RPMI7951 (cell line): ENCODE measurements at regions not wholly inside any gene's neighbourhood (a gene's known extent, or its start where the extent isn't known, plus 50 kb on each side); places are given as distances from the start of the nearest gene placed in this dataset.
"Not testable (repeated sequence)": the region's sequence is repeated elsewhere in the genome, so short reads cannot be mapped to it uniquely, and the experiment has no call there.

Source experiments
- DNase-seq: peaks from one replicate; pipeline ENCODE4 v3.0.0-alpha.2; 2012; ENCODE audit warnings: low read depth

GRCh38 chr1:194930132-194930531 lies 1678.1 kb downstream of the KCNT2 start:
- no peak for DNase-seq

DNA sequence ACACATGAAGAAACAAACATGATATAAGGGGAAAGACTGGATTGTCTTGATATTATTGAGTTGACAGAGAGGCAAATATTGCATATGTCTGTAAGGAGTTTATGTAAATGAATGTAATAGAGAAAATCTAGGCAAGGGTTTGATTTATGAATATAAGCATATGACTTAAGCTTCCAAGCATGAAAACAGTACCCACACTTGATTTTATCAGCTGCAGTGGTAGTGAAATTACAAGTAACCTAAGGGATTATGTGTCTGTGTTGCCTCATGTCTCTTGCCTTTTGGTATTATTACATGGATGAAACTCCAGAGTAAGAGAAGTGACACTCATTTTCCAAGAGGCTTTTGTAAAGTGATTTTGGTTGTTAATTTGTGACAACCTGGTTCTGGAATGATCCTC lies 1678.9 kb downstream of the KCNT2 start:
- DNase-seq: no peak

DNA sequence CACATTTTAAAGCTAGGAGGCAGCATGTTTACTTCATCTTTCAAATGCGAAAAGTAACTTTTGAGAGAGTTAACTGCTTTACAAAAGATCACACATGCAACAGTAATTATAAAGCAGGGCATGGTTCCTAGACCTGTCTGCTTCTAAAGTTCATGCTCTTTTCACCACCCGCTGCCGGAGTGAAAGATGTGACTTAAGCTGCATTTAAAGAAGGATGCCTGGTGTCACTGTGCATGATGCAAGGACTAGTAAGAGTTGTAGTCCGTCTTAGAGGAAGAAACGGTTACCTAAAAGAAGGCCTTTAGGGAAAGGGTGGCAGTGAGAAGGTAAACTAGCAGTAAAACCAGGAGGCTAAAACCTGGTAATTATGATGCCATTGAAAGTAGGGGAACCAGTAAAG lies 1689.1 kb downstream of the KCNT2 start:
- no peak for DNase-seq

GRCh38 chr1:194917769-194918168 lies 1690.5 kb downstream of the KCNT2 start:
- no peak for DNase-seq

- DNase-seq: no peak
Observed at GRCh38 chr1:194908643-194909042, 1699.6 kb downstream of the KCNT2 start.

- no peak for DNase-seq
Observed at GRCh38 chr1:194903524-194903923, 1704.7 kb downstream of the KCNT2 start.

DNA sequence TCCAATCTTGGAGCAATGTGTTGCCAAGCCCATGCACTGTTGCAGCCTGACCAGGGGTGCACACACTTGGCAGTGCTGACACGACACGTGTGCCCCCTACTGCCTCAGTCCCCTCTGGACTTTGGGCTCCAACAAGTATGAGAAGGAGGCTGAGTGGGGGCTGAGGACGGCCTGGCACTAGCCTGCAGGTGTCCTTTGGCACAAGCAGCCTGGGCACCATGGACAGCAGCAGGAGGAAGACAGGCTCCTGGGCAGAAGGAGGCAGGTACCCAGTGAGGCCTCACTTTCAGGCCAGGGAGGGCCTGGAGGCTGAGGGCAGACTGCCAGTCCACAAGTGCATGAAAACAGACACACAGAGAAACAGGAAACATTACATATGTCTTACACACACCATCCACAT lies 1702.9 kb upstream of the B3GALT2 start:
- no peak for DNase-seq

DNA sequence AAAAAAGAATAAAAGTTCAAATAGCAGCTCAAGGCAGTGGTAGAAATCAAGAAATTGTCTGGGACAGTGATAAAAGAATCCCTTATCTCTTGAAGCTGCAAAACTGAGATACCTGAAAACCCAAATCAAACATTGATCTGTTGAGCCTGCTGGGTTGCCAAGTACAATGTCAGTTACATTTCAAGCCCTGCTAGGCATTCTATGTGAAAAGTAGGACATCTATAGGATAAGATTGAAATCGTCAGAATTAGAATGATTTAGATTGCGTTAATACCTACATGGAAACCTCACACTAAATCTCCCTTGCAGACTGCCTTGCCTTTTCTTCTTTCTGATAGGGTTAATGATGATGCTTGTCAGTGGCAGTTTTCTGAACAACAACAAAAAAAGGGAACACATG lies 1684.4 kb upstream of the B3GALT2 start:
- DNase-seq: no peak

- DNase-seq: no peak
Observed at GRCh38 chr1:194866153-194866552, 1679.7 kb upstream of the B3GALT2 start.

DNA sequence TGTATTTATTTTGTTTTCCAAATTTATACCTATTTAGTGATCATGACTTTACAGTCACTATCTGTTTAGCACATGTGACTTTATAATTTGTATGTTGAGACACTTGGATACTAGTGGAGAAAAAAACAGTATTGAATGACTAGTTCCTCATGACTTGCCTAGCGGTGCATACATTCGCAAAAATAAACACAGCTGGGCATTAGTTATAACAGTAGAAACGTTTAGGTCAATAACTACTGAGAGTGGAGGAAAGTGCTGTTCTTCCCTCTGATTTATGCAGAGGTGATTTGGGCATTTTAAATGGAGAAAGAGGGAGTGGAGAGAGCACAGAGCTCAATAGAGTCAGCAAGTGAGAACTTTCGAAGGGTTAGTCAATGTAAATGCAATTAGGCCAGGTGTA lies 1679.0 kb upstream of the B3GALT2 start:
- DNase-seq: no peak

GRCh38 chr1:194862129-194862528 lies 1675.7 kb upstream of the B3GALT2 start:
- DNase-seq: no peak

DNA sequence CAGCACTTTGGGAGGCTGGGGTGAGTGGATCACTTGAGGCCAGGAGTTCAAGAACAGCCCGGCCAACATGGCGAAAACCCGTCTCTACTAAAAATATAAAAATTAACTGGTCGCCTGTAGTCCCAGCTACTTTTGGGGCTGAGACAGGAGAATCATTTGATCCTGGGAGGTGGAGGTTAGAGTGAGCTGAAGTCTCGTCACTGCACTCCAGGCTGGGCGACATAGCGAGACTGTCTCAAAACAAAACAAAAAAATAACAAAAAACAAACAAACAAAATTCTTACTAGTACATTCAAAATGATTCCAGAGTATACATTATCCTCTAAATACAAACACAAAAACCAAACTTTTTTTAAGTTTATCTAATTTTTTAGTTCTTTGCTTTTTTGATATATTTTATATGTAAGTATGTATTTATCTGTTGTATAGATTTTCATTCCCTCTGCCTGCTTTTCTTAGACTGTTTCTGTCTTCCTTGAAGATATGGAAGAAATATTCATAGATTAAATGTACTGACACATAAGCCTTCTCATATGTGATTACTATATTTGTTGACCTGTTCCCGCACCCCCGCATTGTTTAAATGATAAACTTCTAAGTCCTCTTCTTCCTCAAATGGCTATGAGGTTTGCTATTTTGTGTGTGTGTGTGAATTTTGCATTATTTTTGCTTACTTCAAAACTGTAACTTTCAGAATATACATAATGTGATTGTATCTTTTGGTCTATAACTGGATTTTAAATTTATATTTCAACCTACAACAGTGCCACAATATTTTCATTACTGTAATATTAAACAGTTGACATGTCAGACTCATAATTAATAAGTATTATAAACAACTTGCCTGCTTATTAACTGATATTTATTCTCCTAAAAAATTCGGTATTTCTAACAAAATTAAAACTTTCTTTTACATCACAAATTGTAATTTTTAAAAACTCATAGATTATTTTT lies 1674.1 kb upstream of the B3GALT2 start:
- no peak for DNase-seq

DNA sequence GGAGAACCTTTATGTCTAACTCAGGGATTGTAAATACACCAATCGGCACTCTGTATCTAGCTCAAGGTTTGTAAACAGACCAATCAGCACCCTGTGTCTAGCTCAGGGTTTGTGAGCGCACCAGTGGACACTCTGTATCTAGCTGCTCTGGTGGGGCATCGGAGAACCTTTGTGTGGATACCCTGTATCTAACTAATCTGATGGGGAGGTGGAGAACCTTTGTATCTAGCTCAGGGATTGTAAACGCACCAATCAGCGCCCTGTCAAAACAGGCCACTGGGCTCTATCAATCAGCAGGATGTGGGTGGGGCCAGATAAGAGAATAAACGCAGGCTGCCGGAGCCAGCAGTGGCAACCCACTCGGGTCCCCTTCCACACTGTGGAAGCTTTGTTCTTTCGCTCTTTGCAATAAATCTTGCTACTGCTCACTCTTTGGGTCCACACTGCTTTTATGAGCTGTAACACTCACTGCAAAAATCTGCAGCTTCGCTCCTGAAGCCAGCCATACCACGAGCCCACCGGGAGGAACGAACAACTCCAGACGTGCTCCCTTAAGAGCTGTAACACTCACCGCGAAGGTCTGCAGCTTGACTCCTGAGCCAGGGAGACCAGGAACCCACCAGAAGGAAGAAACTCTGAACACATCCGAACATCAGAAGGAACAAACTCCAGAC lies 1673.2 kb upstream of the B3GALT2 start:
- peak; percentile 2 for DNase-seq

DNA sequence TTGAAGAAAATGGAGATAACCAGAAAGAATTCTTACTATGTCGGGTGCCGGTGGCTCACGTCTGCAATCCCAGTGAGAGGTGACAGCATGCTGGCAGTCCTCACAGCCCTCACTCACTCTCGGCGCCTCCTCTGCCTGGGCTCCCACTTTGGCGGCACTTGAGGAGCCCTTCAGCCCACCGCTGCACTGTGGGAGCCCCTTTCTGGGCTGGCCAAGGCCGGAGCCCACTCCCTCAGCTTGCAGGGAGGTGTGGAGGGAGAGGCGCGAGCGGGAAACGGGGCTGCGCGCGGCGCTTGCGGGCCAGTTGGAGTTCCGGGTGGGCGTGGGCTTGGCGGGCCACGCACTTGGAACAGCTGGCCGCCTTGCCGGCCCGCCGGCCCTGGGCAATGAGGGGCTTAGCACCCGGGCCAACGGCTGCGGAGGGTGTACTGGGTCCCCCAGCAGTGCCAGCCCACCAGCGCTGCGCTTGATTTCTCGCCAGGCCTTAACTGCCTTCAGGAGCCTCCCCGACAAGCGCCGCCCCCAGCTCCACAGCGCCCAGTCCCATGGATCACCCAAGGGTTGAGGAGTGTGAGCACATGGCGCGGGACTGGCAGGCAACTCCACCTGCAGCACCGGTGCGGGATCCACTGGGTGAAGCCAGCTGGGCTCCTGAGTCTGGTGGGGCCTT lies 1672.5 kb upstream of the B3GALT2 start:
- DNase-seq: peak; percentile 1

GRCh38 chr1:194857413-194857812 lies 1671.0 kb upstream of the B3GALT2 start:
- no peak for DNase-seq

GRCh38 chr1:194848846-194849245 lies 1662.4 kb upstream of the B3GALT2 start:
- DNase-seq: no peak

DNA sequence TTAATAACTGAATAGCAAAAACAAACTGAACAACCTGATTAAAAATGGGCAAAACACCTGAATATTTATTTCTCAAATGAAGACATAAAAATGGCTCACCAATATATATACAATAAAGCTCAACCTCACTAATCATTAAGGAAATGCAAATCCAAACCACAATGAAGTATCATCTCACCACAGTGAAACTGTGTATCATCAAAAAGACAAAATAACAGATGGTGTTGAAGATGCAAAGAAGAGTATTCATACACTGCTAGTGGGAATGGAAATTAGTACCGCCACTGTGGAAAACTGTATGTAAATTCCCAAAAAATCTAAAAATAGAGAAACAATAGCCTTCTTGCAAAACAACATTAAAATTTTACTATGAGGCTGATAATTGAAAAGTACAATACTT lies 1660.1 kb upstream of the B3GALT2 start:
- DNase-seq: no peak

DNA sequence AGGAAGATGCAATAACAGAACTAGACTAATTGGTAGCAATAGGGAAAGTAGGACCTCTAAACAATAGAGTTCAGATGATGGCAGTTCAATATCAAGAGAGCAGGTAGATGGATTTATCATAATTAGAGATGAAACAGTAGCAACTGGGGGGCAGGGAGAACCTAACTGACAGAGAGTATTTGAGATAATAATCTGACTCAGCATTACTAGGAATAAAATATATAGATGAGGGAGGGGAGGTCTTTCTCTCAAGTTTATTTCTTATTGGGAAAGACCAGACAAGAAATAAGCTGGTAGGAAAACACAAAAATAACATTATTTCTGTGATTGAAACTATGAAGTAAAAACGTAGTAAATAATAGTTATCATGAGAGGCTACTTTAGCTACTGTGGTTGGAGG lies 1656.7 kb upstream of the B3GALT2 start:
- DNase-seq: no peak

- no peak for DNase-seq
Observed at GRCh38 chr1:194833111-194833510, 1646.7 kb upstream of the B3GALT2 start.

DNA sequence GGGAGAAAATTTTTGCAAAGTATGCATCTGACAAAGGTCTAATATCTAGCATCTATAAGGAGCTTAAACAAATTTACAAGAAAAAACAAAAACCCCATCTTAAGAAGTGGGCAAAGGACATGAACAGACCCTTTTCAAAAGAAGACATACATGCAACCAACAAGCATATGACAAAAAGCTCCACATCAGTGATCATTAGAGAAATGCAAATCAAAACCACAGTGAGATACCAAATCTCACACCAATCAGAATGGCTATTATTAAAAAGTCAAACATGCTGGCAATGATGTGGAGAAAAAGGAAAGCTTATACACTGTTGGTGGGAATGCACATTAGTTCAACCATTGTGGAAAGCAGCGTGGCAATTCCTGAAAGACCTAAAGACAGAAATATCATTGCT lies 1645.2 kb upstream of the B3GALT2 start:
- not testable (repeated sequence) for DNase-seq

DNA sequence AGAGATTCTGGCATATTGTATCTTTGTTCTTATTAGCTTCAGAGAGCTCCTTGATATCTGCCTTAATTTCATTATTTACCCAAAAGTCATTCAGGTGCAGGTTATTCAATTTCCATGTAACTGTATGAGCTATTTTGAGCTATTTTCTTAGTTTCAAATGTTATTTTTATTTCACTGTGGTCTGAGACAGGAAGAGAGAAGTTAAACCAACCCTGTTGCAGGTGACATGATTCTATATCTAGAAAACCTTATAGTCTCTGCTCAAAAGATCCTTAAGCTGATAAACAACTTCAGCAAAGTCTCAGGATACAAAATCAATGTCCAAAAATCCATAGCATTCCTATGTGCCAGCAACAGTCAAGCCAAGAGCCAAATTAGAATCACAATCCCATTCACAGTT lies 1644.0 kb upstream of the B3GALT2 start:
- no peak for DNase-seq

DNA sequence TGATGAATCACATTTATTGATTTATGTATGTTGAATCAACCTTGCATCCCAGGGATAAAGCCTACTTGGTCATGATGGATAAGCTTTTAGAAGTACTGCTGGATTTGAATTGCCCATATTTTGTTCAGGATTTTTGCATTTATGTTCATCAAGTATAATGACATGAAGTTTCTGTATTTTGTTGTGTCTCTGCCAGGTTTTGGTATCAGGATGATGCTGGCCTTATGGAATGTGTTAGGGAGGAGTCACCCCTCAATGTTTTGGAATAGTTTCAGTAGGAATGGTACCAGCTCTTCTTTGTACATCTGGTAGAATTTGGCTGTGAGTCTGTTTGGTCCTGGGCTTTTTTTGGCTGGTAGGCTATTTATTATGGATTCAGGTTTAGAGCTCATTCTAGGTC lies 1643.1 kb upstream of the B3GALT2 start:
- peak; percentile 6 for DNase-seq

- no peak for DNase-seq
Observed at GRCh38 chr1:194825382-194825781, 1639.0 kb upstream of the B3GALT2 start.
